H9 (cell line): ENCODE measurements at regions not wholly inside any gene's neighbourhood (a gene's known extent, or its start where the extent isn't known, plus 50 kb on each side); places are given as distances from the start of the nearest gene placed in this dataset.

Source experiments
- DNase-seq: peaks from one replicate; pipeline ENCODE4 v3.0.0-alpha.2; 2017
- H2AFZ ChIP-seq: one replicate; pipeline ENCODE4 v1.6.1; 2013; ENCODE audit warnings: mild to moderate bottlenecking, low read length, control low read depth, moderate library complexity
- H2AK5ac ChIP-seq: 2 replicates; pipeline ENCODE4 v1.6.1; 2013; ENCODE audit warnings: low read length, control low read depth, mixed read lengths; ENCODE audit not compliant: insufficient read length
- H2BK120ac ChIP-seq: one replicate; pipeline ENCODE4 v1.6.1; 2013; ENCODE audit warnings: low read depth, mild to moderate bottlenecking, low read length, control low read depth, inconsistent platforms; ENCODE audit not compliant: poor library complexity, severe bottlenecking
- H2BK12ac ChIP-seq: 2 replicates; pipeline ENCODE4 v1.6.1; 2013; ENCODE audit warnings: low read length, control low read depth, mixed read lengths, low read depth; ENCODE audit not compliant: insufficient read length
- H2BK15ac ChIP-seq: 2 replicates; pipeline ENCODE4 v1.6.1; 2013; ENCODE audit warnings: low read depth, low read length, control low read depth
- H2BK20ac ChIP-seq: one replicate; pipeline ENCODE4 v1.6.1; 2013; ENCODE audit warnings: low read depth, mild to moderate bottlenecking, low read length, control low read depth, inconsistent platforms; ENCODE audit not compliant: poor library complexity, severe bottlenecking
- H2BK5ac ChIP-seq: 2 replicates; pipeline ENCODE4 v1.6.1; 2013; ENCODE audit warnings: low read length, control low read depth, mixed read lengths; ENCODE audit not compliant: insufficient read length
- H3K14ac ChIP-seq: 2 replicates; pipeline ENCODE4 v1.6.1; 2013; ENCODE audit warnings: low read length, control low read depth; ENCODE audit not compliant: insufficient read depth
- H3K18ac ChIP-seq: 2 replicates; pipeline ENCODE4 v1.6.1; 2013; ENCODE audit warnings: low read depth, mild to moderate bottlenecking, mixed read lengths, low read length, control low read depth; ENCODE audit not compliant: insufficient read length
- H3K23ac ChIP-seq: 2 replicates; pipeline ENCODE4 v1.6.1; 2013; ENCODE audit warnings: low read length, control low read depth, mixed read lengths, low read depth; ENCODE audit not compliant: insufficient read length
- H3K23me2 ChIP-seq: 2 replicates; pipeline ENCODE4 v1.6.1; 2013; ENCODE audit warnings: low read depth, mild to moderate bottlenecking, mixed read lengths, low read length, control low read depth; ENCODE audit not compliant: insufficient read length, poor library complexity, severe bottlenecking
- H3K27ac ChIP-seq: 2 replicates; pipeline ENCODE4 v1.5.1; 2013; ENCODE audit warnings: low read length, control low read depth, mixed read lengths, low read depth; ENCODE audit not compliant: insufficient read length
- H3K27me3 ChIP-seq: 2 replicates; pipeline ENCODE4 v1.6.1; 2013; ENCODE audit warnings: low read length, control low read depth, inconsistent platforms; ENCODE audit not compliant: insufficient read depth
- H3K4ac ChIP-seq: 2 replicates; pipeline ENCODE4 v1.6.1; 2013; ENCODE audit warnings: low read depth, mild to moderate bottlenecking, control low read depth, inconsistent platforms, low read length, moderate library complexity
- H3K4me1 ChIP-seq: 2 replicates; pipeline ENCODE4 v1.6.1; 2013; ENCODE audit warnings: low read length, control low read depth, inconsistent platforms; ENCODE audit not compliant: insufficient read depth
- H3K4me2 ChIP-seq: 2 replicates; pipeline ENCODE4 v1.6.1; 2013; ENCODE audit warnings: low read length, control low read depth, mixed read lengths; ENCODE audit not compliant: insufficient read length, insufficient read depth
- H3K56ac ChIP-seq: 2 replicates; pipeline ENCODE4 v1.6.1; 2013; ENCODE audit warnings: low read depth, mild to moderate bottlenecking, mixed read lengths, low read length, control low read depth; ENCODE audit not compliant: insufficient read length
- H3K79me1 ChIP-seq: 2 replicates; pipeline ENCODE4 v1.6.1; 2013; ENCODE audit warnings: low read depth, mild to moderate bottlenecking, moderate library complexity, low read length, control low read depth, inconsistent platforms; ENCODE audit not compliant: insufficient read depth, poor library complexity, severe bottlenecking
- H3K79me2 ChIP-seq: 2 replicates; pipeline ENCODE4 v1.6.1; 2013; ENCODE audit warnings: low read length, control low read depth, inconsistent platforms; ENCODE audit not compliant: insufficient read depth
- H3K9ac ChIP-seq: 2 replicates; pipeline ENCODE4 v1.6.1; 2013; ENCODE audit warnings: low read length, control low read depth, mixed read lengths; ENCODE audit not compliant: insufficient read length; ENCODE audit errors: extremely low read depth
- H3K9me3 ChIP-seq: one replicate; pipeline ENCODE4 v1.6.1; 2013; ENCODE audit warnings: low read depth, low read length, inconsistent platforms; ENCODE audit not compliant: control insufficient read depth
- H3T11ph ChIP-seq: one replicate; pipeline ENCODE4 v1.6.1; 2013; ENCODE audit warnings: mild to moderate bottlenecking, low read length, control low read depth, inconsistent platforms
- H4K20me1 ChIP-seq: one replicate; pipeline ENCODE4 v1.6.1; 2013; ENCODE audit not compliant: control insufficient read depth, insufficient read length, insufficient read depth
- H4K5ac ChIP-seq: 2 replicates; pipeline ENCODE4 v1.6.1; 2013; ENCODE audit warnings: low read depth, mild to moderate bottlenecking, mixed read lengths, low read length, control low read depth; ENCODE audit not compliant: insufficient read length
- H4K8ac ChIP-seq: replicated peaks from 2 replicates; pipeline ENCODE4 v1.6.1; 2013; ENCODE audit warnings: low read length, control low read depth, mixed read lengths, low read depth; ENCODE audit not compliant: insufficient read length
- H4K91ac ChIP-seq: 2 replicates; pipeline ENCODE4 v1.6.1; 2013; ENCODE audit warnings: low read depth, mild to moderate bottlenecking, moderate library complexity, mixed read lengths, low read length, control low read depth; ENCODE audit not compliant: insufficient read length
- H3K27ac Mint-ChIP-seq, 3 experiments: 2 replicates in 2 of 3; 3 replicates in 1 of 3; pipeline ENCODE4 v1.8.0; 2020 to 2021; ENCODE audit warnings: mixed read lengths in 3 of 3, mild to moderate bottlenecking in 1 of 3, moderate library complexity in 1 of 3
- H3K27me3 Mint-ChIP-seq: 2 replicates; pipeline ENCODE4 v1.8.0; 2021; ENCODE audit warnings: low read depth, mild to moderate bottlenecking, moderate library complexity, mixed read lengths
- H3K36me3 Mint-ChIP-seq, 3 experiments: 2 replicates in 2 of 3; 3 replicates in 1 of 3; pipeline ENCODE4 v1.8.0; 2020 to 2021; ENCODE audit warnings: low read depth in 3 of 3, mixed read lengths in 3 of 3; ENCODE audit not compliant: insufficient read depth in 1 of 3
- H3K4me1 Mint-ChIP-seq, 2 experiments: 2 replicates each; pipeline ENCODE4 v1.8.0; 2020; ENCODE audit warnings: mixed read lengths in 2 of 2
- H3K4me3 Mint-ChIP-seq, 2 experiments: 2 replicates in 1 of 2; 3 replicates in 1 of 2; pipeline ENCODE4 v1.8.0; 2020 to 2021; ENCODE audit warnings: mild to moderate bottlenecking in 2 of 2, mixed read lengths in 2 of 2, moderate library complexity in 1 of 2
- H3K9me3 Mint-ChIP-seq, 2 experiments: 2 replicates in 1 of 2; 3 replicates in 1 of 2; pipeline ENCODE4 v1.8.0; 2020; ENCODE audit warnings: mild to moderate bottlenecking in 2 of 2, mixed read lengths in 2 of 2, moderate library complexity in 1 of 2
- CTCF ChIP-seq: fragments of 200-600 bp; sonication (generic); conservative IDR thresholded peaks from 3 replicates; pipeline ENCODE4 v1.8.0; 2021; ENCODE audit warnings: antibody characterized with exemption, mild to moderate bottlenecking
- WGBS: extraction: QIAGEN DNeasy Blood & Tissue Kit; methylation state at CpG from one replicate; pipeline ENCODE4 v1.1.7; 2013; ENCODE audit warnings: missing lambda C conversion rate, low lambda C conversion rate, mixed read lengths; ENCODE audit not compliant: insufficient read length; ENCODE audit errors: extremely low coverage; 5-methylcytosine and 5-hydroxymethylcytosine counted together

GRCh38 chr10:60664859-60665258 lies 113.4 kb upstream of the CDK1 start:
- Histone ChIP-seq H2BK12ac (no peak overlapping the region), H2BK5ac (no peak overlapping the region), H4K20me1 (no peaks in the 10 kb centered on the region), H3K4me1 (0 out of 2 replicates have a peak, but pooled peaks cover 5% of the 10 kb centered on the region), H2AFZ (no peak overlapping the region), H4K8ac (no peak overlapping the region), H3K4ac (no peak overlapping the region), H2BK120ac (no peak overlapping the region), H2BK20ac (no peak overlapping the region), H3K4me2 (no peak overlapping the region), H4K91ac (no peak overlapping the region), H3K18ac (no peak overlapping the region), H3K9me3 (no peaks in the 10 kb centered on the region), H3K27me3 (no peaks in the 10 kb centered on the region), H3K56ac (no peak overlapping the region), H3T11ph (no peak overlapping the region), H3K9ac (no peak overlapping the region), H4K5ac (no peak overlapping the region), H3K14ac (no peak overlapping the region), H2AK5ac (no peak overlapping the region), H3K27ac (no peak overlapping the region), H3K23ac (no peak overlapping the region), H3K79me2 (no peaks in the 10 kb centered on the region), H3K23me2 (no peaks in the 10 kb centered on the region), H2BK15ac (no peak overlapping the region), H3K79me1 (no peaks in the 10 kb centered on the region)
- no peaks in the 10 kb centered on the region for H3K9me3 Mint-ChIP-seq
- no peak overlapping the region for H3K27ac Mint-ChIP-seq
- no peak overlapping the region for H3K4me3 Mint-ChIP-seq
- no peak for DNase-seq
- WGBS, result no CpG with 5 or more reads among the region's 4 CpGs
- no peaks in the 10 kb centered on the region for H3K27me3 Mint-ChIP-seq
- no peaks in the 10 kb centered on the region; a peak in 1 of 7 replicates for H3K36me3 Mint-ChIP-seq
- no peak for TF ChIP-seq CTCF
- H3K4me1 Mint-ChIP-seq, result peaks cover 26 to 52% of the 10 kb centered on the region in 2 experiments
